ENCODE measurements at regions not wholly inside any gene's neighbourhood (a gene's known extent, or its start where the extent isn't known, plus 50 kb on each side); places are given as distances from the start of the nearest gene placed in this dataset.
"Not testable (repeated sequence)": the region's sequence is repeated elsewhere in the genome, so short reads cannot be mapped to it uniquely, and the experiment has no call there.

DNA sequence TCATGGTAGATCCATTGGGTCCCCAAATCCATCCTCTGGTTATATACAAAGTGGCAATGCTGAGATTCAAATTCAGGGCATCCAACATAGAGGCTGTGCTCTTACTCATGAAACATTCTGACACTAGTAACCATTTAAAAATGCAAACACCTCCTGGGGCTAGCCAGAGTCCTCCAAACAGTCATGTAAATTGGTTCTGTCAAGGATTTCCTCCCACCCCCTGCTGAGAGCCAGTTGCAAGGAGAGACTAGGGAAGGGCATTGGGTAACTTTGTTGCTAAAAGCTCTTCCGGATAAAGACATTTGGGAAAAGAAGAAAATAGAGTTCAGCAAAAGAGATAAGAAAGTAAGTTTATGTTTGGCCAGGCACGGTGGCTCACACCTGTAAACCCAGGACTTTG is 58.3 kb downstream of the ART5 start:
- H3K9me3 ChIP-seq (ENCODE audit: control insufficient read depth, low read depth, low read length); H3K36me3 ChIP-seq (ENCODE audit: control insufficient read depth, low read depth, low read length); H3K4me3 ChIP-seq (ENCODE audit: low read length); H3K9ac ChIP-seq (ENCODE audit: low read length); H3K27ac ChIP-seq (ENCODE audit: low read length): not testable (repeated sequence)
- Histone ChIP-seq H3K4me1 (ENCODE audit: control insufficient read depth, low read depth, low read length) (peaks cover 11% of the 10 kb centered on the region), H3K27me3 (ENCODE audit: control insufficient read depth, insufficient read depth, low read length) (peaks cover 20% of the 10 kb centered on the region)

DNA sequence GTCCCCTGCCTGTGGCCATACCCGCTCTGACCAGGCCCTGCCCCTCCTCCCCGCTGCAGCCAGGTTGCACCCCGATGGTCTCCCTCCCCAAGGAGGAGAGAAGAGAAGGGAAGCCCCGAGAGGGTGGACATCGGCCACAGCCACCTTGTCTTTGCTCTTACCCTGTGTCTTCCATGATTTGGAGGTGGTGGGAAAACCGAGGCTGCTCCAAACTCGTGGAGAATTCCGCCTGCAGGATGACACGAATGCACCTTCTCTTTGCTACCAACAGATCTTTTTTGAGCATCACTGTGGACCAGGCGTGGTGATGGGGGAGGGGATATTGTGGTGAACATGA is 60.4 kb downstream of the ART5 start:
- not testable (repeated sequence) for H3K4me3 ChIP-seq (ENCODE audit: low read length); H3K27ac ChIP-seq (ENCODE audit: low read length)

DNA sequence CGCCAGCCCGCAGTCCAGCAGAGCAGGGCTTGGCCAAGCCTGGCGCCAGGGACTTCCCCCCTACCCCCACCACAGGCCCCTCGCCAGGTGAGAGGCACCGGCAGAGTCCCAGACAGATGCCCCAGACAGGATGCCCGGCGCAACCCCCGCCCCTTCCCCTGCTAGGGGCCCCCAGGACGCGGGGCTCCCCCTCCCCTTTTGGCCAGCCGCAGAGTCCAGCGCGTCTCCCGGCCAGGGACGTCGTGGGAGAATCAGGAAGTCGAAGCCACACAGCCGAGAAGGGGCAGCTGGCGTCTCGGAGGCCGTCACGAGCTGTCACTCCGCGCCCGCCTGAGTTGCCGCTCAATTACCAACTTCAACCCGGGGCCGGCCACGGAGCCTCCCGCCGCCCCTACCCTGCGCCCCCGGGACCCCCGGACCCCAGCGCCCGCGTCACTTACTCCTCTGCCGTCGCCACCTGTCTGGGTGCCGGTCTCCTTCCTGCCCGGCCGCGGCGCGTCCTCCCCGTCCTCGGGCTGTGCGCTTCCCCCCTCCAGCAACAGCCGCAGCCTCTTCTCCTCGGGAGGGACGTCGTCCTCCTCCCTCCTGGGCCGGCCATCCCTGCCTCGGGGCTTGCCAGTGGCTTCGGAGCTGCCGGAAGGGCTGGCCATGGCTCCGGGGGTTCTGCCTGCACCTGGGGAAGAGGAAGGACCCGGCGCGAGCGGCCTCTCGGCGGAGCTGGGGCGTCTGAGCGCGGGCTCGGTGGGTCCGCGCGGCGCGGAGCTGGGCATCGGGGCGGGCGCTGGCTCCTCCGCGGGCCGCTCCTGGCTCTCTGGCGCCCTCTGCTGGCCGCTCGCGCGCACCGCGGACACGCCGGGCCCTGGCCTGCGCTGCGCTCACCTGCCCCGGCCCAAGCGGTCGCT is 61.1 kb downstream of the ART5 start:
- not testable (repeated sequence) for H3K27ac ChIP-seq (ENCODE audit: low read length); H3K9me3 ChIP-seq (ENCODE audit: control insufficient read depth, low read depth, low read length); H3K9ac ChIP-seq (ENCODE audit: low read length); H3K36me3 ChIP-seq (ENCODE audit: control insufficient read depth, low read depth, low read length)
- peaks cover 20% of the 10 kb centered on the region for H3K27me3 ChIP-seq (ENCODE audit: control insufficient read depth, insufficient read depth, low read length)
- H3K4me1 ChIP-seq (ENCODE audit: control insufficient read depth, low read depth, low read length), result peaks cover 11% of the 10 kb centered on the region
- H3K4me3 ChIP-seq (ENCODE audit: low read length), result peak overlapping the region; percentile 54

More for the DNA sequence above, 60.4 kb downstream of the ART5 start:
- not testable (repeated sequence) for H3K36me3 ChIP-seq (ENCODE audit: control insufficient read depth, low read depth, low read length); H3K9ac ChIP-seq (ENCODE audit: low read length); H3K9me3 ChIP-seq (ENCODE audit: control insufficient read depth, low read depth, low read length)
- Histone ChIP-seq H3K4me1 (ENCODE audit: control insufficient read depth, low read depth, low read length) (peaks cover 11% of the 10 kb centered on the region), H3K27me3 (ENCODE audit: control insufficient read depth, insufficient read depth, low read length) (peaks cover 20% of the 10 kb centered on the region)

DNA sequence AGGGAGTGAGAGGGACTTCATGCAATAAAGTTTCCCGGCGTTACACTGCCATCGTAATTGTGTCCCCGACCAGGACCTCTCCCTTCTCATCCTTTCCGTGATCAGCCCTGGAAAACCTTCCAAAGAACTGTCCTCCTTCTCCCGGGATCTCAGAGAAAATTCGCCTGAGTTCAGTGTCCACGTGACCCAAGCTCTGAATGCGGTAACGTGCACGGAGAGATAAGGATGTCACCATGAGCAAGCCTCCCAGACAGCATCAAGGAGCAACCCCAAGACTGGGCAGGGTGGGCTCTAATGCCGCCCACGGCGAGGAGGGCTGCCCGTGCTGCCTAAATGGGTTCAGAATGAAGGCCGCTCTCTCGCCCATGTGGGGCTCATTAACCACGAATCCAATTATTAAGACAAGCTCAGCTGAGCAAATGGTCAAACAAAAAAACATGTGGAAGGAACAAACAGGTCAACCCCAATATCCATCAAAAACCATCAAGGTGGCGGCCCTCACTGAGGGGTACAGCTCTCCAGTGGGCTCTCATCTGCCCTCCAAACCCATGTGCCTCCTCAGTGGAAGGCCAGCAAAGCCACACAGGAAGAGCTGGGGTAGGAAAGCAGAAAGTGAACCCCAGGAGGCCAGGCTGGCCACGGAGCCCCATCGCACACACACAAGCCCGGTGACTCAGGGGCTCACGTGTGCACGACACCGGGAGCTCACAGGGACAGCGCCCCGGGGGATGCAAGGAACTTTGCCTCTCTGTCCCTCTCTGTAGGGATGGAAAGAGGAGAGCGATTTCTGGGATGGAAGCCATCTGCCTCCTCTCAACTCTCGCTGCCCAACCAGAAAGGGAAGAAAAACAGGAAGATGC is 62.0 kb downstream of the ART5 start:
- not testable (repeated sequence) for H3K36me3 ChIP-seq (ENCODE audit: control insufficient read depth, low read depth, low read length); H3K9ac ChIP-seq (ENCODE audit: low read length); H3K27ac ChIP-seq (ENCODE audit: low read length); H3K9me3 ChIP-seq (ENCODE audit: control insufficient read depth, low read depth, low read length)
- Histone ChIP-seq H3K4me1 (ENCODE audit: control insufficient read depth, low read depth, low read length) (peaks cover 11% of the 10 kb centered on the region), H3K4me3 (ENCODE audit: low read length) (peak overlapping the region; percentile 54), H3K27me3 (ENCODE audit: control insufficient read depth, insufficient read depth, low read length) (peaks cover 20% of the 10 kb centered on the region)

DNA sequence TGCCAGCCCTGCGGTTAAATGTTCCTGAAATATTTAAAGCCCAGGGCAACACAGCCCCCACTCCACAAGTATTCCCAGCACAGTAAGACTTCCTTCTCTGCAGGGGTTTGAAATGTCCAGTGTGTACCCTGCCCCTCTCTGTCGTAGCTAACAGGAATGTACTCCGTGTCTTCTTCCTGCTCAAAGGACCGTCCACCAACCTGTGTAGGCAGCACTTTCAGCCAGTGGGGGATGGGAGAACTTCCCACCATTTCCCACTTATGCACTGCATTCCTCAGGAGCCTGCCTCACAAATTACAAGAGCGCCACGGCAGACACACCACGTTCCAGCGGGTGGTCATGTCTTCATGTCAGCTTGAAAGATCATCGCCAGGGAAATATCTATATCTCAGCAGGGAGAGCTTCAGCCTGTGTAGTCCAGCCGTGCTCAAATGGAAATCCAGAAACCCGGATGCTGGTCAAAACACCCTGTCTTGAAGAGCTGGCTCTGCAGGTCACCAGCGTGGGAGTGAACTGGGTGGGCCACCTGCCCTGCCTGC is 65.7 kb downstream of the ART5 start:
- H3K27me3 ChIP-seq (ENCODE audit: control insufficient read depth, insufficient read depth, low read length), result peaks cover 11% of the 10 kb centered on the region
- not testable (repeated sequence) for H3K27ac ChIP-seq (ENCODE audit: low read length); H3K9ac ChIP-seq (ENCODE audit: low read length); H3K4me1 ChIP-seq (ENCODE audit: control insufficient read depth, low read depth, low read length); H3K36me3 ChIP-seq (ENCODE audit: control insufficient read depth, low read depth, low read length); H3K4me3 ChIP-seq (ENCODE audit: low read length); H3K9me3 ChIP-seq (ENCODE audit: control insufficient read depth, low read depth, low read length)

DNA sequence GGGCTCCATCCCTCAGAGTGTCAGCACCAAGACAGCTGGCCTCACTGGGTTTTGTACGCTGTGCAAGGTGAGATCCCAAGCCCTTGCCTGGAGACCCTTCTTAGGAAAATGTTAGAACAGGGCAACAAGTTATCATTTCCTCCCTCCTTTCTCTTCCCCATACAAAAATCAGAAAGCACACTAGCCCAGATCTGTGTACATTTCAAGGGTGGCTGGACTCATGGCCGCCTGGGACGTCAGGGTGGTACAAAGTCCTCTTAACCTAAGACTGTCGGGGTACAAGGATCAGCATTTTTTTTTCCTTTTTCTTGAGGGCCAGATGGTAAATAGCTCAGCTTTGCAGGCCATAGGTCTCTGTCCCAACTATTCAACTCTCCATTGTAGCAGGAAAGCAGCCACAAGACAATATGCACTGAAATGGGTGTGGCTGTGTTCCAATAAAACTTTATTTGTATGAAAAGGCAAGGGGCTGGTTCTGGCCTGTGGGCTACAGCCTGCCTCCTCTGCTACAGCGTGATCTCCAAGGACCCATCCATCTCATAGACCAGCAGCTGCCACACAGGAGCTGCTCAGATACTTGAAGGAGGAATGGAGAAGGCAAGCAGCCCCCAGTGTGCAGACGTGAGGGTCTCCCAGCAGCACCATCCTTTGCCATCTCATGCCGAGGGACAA is 68.7 kb downstream of the ART5 start:
- not testable (repeated sequence) for H3K4me1 ChIP-seq (ENCODE audit: control insufficient read depth, low read depth, low read length); H3K27ac ChIP-seq (ENCODE audit: low read length); H3K36me3 ChIP-seq (ENCODE audit: control insufficient read depth, low read depth, low read length); H3K9ac ChIP-seq (ENCODE audit: low read length); H3K27me3 ChIP-seq (ENCODE audit: control insufficient read depth, insufficient read depth, low read length); H3K4me3 ChIP-seq (ENCODE audit: low read length); H3K9me3 ChIP-seq (ENCODE audit: control insufficient read depth, low read depth, low read length)

DNA sequence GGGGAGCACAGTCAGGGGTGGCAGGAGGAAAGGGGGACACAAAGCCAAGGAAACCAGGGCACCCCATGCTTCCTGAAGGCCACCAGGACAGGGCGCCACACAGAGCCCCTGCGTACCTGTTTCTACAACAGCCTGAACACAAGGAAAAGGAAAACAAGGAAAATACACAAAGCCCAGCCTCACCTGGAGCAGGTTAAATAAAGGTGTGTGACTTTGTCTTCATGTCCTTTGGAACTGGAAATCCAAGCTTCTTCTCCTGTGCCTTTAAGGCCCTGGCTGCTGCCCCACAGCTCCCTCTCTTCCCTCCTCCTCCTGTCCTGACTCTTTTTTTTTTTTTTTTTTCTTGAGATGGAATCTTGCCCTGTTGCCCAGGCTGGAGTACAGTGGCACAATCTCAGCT is 70.0 kb downstream of the ART5 start:
- H3K9me3 ChIP-seq (ENCODE audit: control insufficient read depth, low read depth, low read length); H3K4me3 ChIP-seq (ENCODE audit: low read length); H3K36me3 ChIP-seq (ENCODE audit: control insufficient read depth, low read depth, low read length); H3K27ac ChIP-seq (ENCODE audit: low read length); H3K4me1 ChIP-seq (ENCODE audit: control insufficient read depth, low read depth, low read length); H3K9ac ChIP-seq (ENCODE audit: low read length); H3K27me3 ChIP-seq (ENCODE audit: control insufficient read depth, insufficient read depth, low read length): not testable (repeated sequence)

DNA sequence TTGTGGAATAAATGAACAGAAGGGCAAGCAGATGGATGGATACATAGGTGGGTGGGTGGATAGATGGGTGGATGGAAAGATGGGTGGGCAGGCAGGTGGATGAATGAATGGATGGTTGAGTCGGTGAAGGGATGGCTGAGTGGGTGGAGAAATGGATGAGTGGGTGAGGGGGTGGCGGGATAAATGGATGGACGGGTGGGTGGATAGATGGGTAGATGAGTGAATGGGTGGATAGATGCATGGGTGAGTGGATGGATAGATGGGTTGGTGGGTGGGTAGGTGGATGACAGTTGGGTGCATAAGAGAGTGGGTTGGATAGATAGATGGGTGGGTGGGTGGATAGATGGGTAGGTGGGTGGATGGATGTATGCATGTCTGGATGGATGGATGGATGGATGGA is 76.0 kb downstream of the ART5 start:
- H3K4me1 ChIP-seq (ENCODE audit: control insufficient read depth, low read depth, low read length); H3K9me3 ChIP-seq (ENCODE audit: control insufficient read depth, low read depth, low read length); H3K27ac ChIP-seq (ENCODE audit: low read length); H3K4me3 ChIP-seq (ENCODE audit: low read length); H3K27me3 ChIP-seq (ENCODE audit: control insufficient read depth, insufficient read depth, low read length); H3K36me3 ChIP-seq (ENCODE audit: control insufficient read depth, low read depth, low read length); H3K9ac ChIP-seq (ENCODE audit: low read length): not testable (repeated sequence)

DNA sequence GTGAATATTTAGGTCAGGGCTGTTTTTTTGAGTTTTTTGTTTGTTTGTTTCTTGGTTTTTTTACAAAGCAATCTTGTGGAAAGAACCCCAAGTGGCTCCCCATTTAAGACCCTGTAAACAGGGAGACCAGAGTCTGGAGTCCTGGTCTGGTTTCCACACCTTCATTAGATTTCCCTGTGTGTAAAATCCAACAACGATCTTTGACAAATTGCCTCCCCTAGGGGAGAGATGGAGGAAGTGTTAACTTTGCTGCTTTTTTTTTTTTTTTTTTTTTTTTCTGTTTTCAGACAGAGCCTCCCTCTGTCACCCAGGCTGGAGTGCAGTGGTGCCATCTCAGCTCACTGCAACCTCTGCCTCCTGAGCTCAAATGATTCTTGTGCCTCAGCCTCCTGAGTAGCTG is 77.4 kb downstream of the ART5 start:
- not testable (repeated sequence) for H3K4me3 ChIP-seq (ENCODE audit: low read length); H3K27ac ChIP-seq (ENCODE audit: low read length); H3K27me3 ChIP-seq (ENCODE audit: control insufficient read depth, insufficient read depth, low read length); H3K9ac ChIP-seq (ENCODE audit: low read length); H3K9me3 ChIP-seq (ENCODE audit: control insufficient read depth, low read depth, low read length); H3K36me3 ChIP-seq (ENCODE audit: control insufficient read depth, low read depth, low read length); H3K4me1 ChIP-seq (ENCODE audit: control insufficient read depth, low read depth, low read length)

DNA sequence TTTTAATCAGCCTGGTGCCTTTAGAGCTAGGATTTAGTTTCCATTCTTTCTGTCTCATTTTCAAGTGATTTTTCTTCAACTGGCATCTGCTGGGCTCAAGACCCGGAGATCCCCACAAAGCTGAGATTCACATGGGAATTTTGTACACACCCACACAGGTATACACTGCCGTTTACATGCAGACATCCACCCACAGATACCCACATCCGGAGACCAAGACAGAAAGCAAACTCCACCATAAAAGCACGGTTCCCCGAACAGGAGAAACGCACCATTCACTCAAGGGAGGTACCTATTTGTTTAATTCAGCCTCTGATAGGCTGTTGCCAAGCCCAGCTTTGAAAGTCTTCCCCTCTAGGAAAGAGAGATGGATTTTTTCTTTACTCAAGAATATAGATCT is 87.2 kb downstream of the ART5 start:
- not testable (repeated sequence) for H3K27ac ChIP-seq (ENCODE audit: low read length); H3K4me1 ChIP-seq (ENCODE audit: control insufficient read depth, low read depth, low read length); H3K36me3 ChIP-seq (ENCODE audit: control insufficient read depth, low read depth, low read length); H3K27me3 ChIP-seq (ENCODE audit: control insufficient read depth, insufficient read depth, low read length); H3K9me3 ChIP-seq (ENCODE audit: control insufficient read depth, low read depth, low read length); H3K4me3 ChIP-seq (ENCODE audit: low read length); H3K9ac ChIP-seq (ENCODE audit: low read length)

DNA sequence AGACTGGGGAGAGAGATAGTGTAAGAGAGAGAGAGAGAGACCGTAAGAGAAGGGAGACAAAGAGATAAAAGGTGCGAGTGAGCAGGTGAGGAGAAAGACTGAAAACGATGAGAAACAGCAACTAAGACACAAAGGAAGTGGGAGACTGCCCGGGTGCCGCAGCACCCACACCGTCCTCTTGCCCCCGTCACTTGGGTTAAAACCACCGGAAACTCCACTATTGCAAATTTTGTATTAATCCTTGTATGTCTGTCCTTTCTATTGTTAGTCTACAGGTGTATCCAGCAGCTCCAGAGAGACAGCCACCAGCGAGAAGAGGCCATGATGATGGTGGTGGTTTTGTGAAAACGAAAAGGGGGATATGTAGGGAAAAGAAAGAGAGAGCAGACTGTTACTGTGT is 96.8 kb downstream of the ART5 start:
- H3K4me1 ChIP-seq (ENCODE audit: control insufficient read depth, low read depth, low read length); H3K9ac ChIP-seq (ENCODE audit: low read length); H3K27me3 ChIP-seq (ENCODE audit: control insufficient read depth, insufficient read depth, low read length); H3K4me3 ChIP-seq (ENCODE audit: low read length); H3K9me3 ChIP-seq (ENCODE audit: control insufficient read depth, low read depth, low read length); H3K27ac ChIP-seq (ENCODE audit: low read length); H3K36me3 ChIP-seq (ENCODE audit: control insufficient read depth, low read depth, low read length): not testable (repeated sequence)
